ENCODE measurements at regions not wholly inside any gene's neighbourhood (a gene's known extent, or its start where the extent isn't known, plus 50 kb on each side); places are given as distances from the start of the nearest gene placed in this dataset.

DNA sequence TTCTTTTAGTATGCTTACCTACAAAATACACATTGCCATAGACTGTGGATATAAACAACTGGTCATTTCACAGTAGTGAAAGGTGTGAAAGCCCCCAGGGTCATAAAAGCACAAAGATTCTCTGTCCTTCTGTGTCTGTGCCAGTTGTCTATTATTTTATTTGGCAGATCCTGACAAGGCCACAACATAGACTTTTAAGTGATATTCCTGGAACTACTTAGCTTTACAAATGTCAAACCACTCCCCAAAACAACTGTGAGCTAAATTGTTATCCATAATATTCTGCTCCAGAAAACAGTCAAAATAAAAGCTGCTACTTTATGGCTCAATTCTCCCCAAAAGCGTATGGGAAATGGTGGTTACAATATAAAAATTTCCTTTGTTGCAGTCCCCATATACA lies 172.1 kb downstream of the SEC23A start:
- TF ChIP-seq, protein P1, sequence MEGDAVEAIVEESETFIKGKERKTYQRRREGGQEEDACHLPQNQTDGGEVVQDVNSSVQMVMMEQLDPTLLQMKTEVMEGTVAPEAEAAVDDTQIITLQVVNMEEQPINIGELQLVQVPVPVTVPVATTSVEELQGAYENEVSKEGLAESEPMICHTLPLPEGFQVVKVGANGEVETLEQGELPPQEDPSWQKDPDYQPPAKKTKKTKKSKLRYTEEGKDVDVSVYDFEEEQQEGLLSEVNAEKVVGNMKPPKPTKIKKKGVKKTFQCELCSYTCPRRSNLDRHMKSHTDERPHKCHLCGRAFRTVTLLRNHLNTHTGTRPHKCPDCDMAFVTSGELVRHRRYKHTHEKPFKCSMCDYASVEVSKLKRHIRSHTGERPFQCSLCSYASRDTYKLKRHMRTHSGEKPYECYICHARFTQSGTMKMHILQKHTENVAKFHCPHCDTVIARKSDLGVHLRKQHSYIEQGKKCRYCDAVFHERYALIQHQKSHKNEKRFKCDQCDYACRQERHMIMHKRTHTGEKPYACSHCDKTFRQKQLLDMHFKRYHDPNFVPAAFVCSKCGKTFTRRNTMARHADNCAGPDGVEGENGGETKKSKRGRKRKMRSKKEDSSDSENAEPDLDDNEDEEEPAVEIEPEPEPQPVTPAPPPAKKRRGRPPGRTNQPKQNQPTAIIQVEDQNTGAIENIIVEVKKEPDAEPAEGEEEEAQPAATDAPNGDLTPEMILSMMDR (IDR thresholded peaks at IDR 0.05): no peak
- TF ChIP-seq EZH2 (IDR thresholded peaks at IDR 0.05): no peak

Data from neural progenitor cell (in vitro differentiated cells).